K562 (cell line): ENCODE measurements at regions not wholly inside any gene's neighbourhood (a gene's known extent, or its start where the extent isn't known, plus 50 kb on each side); places are given as distances from the start of the nearest gene placed in this dataset.

Experiments used
- BRF2 ChIP-seq: IDR thresholded peaks from 3 replicates; pipeline ENCODE4 v1.6.1; 2011; ENCODE audit warnings: borderline replicate concordance, mild to moderate bottlenecking; ENCODE audit not compliant: insufficient read length, insufficient read depth
- GMEB1 ChIP-seq: fragments of 250-450 bp; sonication (Bioruptor Pico); IDR thresholded peaks from 2 replicates; pipeline ENCODE4 v1.4.0; 2020; ENCODE audit warnings: mild to moderate bottlenecking
- JUNB ChIP-seq: fragments of 450-650 bp; formaldehyde crosslinking; conservative IDR thresholded peaks from 2 replicates; pipeline ENCODE4 v1.4.0; 2020; ENCODE audit warnings: mild to moderate bottlenecking
- NFXL1 ChIP-seq: fragments of 450-650 bp; formaldehyde crosslinking; IDR thresholded peaks from 2 replicates; pipeline ENCODE4 v1.4.0; 2021; ENCODE audit warnings: mild to moderate bottlenecking
- POLR2A ChIP-seq: fragments of 450-650 bp; conservative IDR thresholded peaks from 2 replicates; pipeline ENCODE4 v1.6.1; 2016
- RAD21 ChIP-seq, 2 experiments: fragments of 250-450 bp in 1 of 2; fragments of 450-650 bp in 1 of 2; sonication (Bioruptor Pico) in 1 of 2; formaldehyde crosslinking in 1 of 2; IDR thresholded peaks in 1 of 2; conservative IDR thresholded peaks in 1 of 2; 2 replicates each; pipeline versions ENCODE4 v1.4.0 to v1.8.0; 2020 to 2022; ENCODE audit warnings: mild to moderate bottlenecking in 2 of 2, moderate library complexity in 1 of 2
- SMARCB1 ChIP-seq: IDR thresholded peaks from 2 replicates; pipeline ENCODE4 v1.6.1; 2011; ENCODE audit warnings: improper control_type of control experiment, low read depth; ENCODE audit not compliant: insufficient read length
- TAF1 ChIP-seq: IDR thresholded peaks from 2 replicates; pipeline ENCODE4 v1.6.1; 2011; ENCODE audit warnings: mild to moderate bottlenecking, low read length, moderate library complexity; ENCODE audit not compliant: insufficient read depth, control insufficient read depth, severe bottlenecking; ENCODE audit errors: extremely low read depth
- TF ChIP-seq, protein P1 (sequence below), 3 experiments: IDR thresholded peaks in 2 of 3; conservative IDR thresholded peaks in 1 of 3; 2 replicates each; pipeline ENCODE4 v1.5.1; 2011 to 2012; ENCODE audit warnings: low read length in 3 of 3, mild to moderate bottlenecking in 3 of 3, control low read depth in 2 of 3, improper control_type of control experiment in 1 of 3, inconsistent platforms in 1 of 3, low read depth in 1 of 3, mixed read lengths in 1 of 3, moderate library complexity in 1 of 3; ENCODE audit not compliant: insufficient read depth in 2 of 3
- TF ChIP-seq, protein P2 (sequence below): sonication (generic); formaldehyde crosslinking; IDR thresholded peaks from 2 replicates; pipeline ENCODE4 v1.8.0; 2023; ENCODE audit warnings: mild to moderate bottlenecking, missing genetic modification reagents

GRCh38 chr12:105848286-105848685 is 290.5 kb downstream of the NUAK1 start:
- TF ChIP-seq, protein P1, sequence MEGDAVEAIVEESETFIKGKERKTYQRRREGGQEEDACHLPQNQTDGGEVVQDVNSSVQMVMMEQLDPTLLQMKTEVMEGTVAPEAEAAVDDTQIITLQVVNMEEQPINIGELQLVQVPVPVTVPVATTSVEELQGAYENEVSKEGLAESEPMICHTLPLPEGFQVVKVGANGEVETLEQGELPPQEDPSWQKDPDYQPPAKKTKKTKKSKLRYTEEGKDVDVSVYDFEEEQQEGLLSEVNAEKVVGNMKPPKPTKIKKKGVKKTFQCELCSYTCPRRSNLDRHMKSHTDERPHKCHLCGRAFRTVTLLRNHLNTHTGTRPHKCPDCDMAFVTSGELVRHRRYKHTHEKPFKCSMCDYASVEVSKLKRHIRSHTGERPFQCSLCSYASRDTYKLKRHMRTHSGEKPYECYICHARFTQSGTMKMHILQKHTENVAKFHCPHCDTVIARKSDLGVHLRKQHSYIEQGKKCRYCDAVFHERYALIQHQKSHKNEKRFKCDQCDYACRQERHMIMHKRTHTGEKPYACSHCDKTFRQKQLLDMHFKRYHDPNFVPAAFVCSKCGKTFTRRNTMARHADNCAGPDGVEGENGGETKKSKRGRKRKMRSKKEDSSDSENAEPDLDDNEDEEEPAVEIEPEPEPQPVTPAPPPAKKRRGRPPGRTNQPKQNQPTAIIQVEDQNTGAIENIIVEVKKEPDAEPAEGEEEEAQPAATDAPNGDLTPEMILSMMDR (IDR thresholded peaks at IDR 0.05 in 2 of 3, conservative IDR thresholded peaks at IDR 0.05 in 1 of 3; ENCODE audit: insufficient read depth in 2 of 3, low read depth in 1 of 3, low read length in 3 of 3) = no peak
- TF ChIP-seq, protein P2, sequence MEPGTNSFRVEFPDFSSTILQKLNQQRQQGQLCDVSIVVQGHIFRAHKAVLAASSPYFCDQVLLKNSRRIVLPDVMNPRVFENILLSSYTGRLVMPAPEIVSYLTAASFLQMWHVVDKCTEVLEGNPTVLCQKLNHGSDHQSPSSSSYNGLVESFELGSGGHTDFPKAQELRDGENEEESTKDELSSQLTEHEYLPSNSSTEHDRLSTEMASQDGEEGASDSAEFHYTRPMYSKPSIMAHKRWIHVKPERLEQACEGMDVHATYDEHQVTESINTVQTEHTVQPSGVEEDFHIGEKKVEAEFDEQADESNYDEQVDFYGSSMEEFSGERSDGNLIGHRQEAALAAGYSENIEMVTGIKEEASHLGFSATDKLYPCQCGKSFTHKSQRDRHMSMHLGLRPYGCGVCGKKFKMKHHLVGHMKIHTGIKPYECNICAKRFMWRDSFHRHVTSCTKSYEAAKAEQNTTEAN = no peak
- TF ChIP-seq NFXL1 (CRISPR knock-in tag) (no peak), SMARCB1 (no peak), TAF1 (no peak), POLR2A (no peak), GMEB1 (CRISPR knock-in tag) (no peak), JUNB (CRISPR knock-in tag) (no peak), RAD21 (CRISPR knock-in tag; conservative IDR thresholded peaks at IDR 0.05 in 1 of 2, IDR thresholded peaks at IDR 0.05 in 1 of 2) (no peak), BRF2 (no peak)
